ENCODE measurements at regions not wholly inside any gene's neighbourhood (a gene's known extent, or its start where the extent isn't known, plus 50 kb on each side); places are given as distances from the start of the nearest gene placed in this dataset.

GRCh38 chr4:17153572-17153971, 255.1 kb upstream of the LDB2 start:
- ChIA-PET POLR2A (ENCODE audit: low non-redundant PET) (no interaction called here), CTCF (no interaction called here)
- no peaks in the 10 kb centered on the region for H3K27me3 ChIP-seq (replicated peaks; ENCODE audit: insufficient read depth, low read depth, low read length, poor library complexity)
- H3K9me3 ChIP-seq (ENCODE audit: low read depth, low read length, poor library complexity, severe bottlenecking) = no peaks in the 10 kb centered on the region
- no peak overlapping the region for H3K4me3 ChIP-seq (ENCODE audit: low read depth, low read length, poor library complexity, severe bottlenecking)
- DNase-seq (ENCODE audit: low spot score) = no peak
- TF ChIP-seq EZH2 (IDR thresholded peaks at IDR 0.05; ENCODE audit: borderline replicate concordance, low read depth, low read length, poor library complexity, severe bottlenecking) = no peak
- no peak overlapping the region for H3K27ac ChIP-seq (ENCODE audit: low read depth, low read length, poor library complexity, severe bottlenecking)
- H3K36me3 ChIP-seq (ENCODE audit: insufficient read depth, low read length, poor library complexity, severe bottlenecking) = no peaks in the 10 kb centered on the region
- intact Hi-C loops (cut with micrococcal nuclease; ENCODE audit: unreplicated experiment) = no loop called here
- no TSS peak for BruUV-seq (replicated peaks)
- no peaks in the 10 kb centered on the region for H3K4me1 ChIP-seq (ENCODE audit: insufficient read depth, low read length, poor library complexity, severe bottlenecking)

- no peak for TF ChIP-seq CTCF (conservative IDR thresholded peaks at IDR 0.05; ENCODE audit: low read depth, low read length)
- no peak for TF ChIP-seq EZH2 (IDR thresholded peaks at IDR 0.05; ENCODE audit: borderline replicate concordance, low read depth, low read length, poor library complexity, severe bottlenecking)
- CTCF ChIA-PET = no interaction called here
- Histone ChIP-seq H3K9me3 (ENCODE audit: low read depth, low read length, poor library complexity, severe bottlenecking) (no peaks in the 10 kb centered on the region), H3K27ac (ENCODE audit: low read depth, low read length, poor library complexity, severe bottlenecking) (no peak overlapping the region), H3K36me3 (ENCODE audit: insufficient read depth, low read length, poor library complexity, severe bottlenecking) (no peaks in the 10 kb centered on the region), H3K27me3 (replicated peaks; ENCODE audit: insufficient read depth, low read depth, low read length, poor library complexity) (no peaks in the 10 kb centered on the region), H3K4me3 (ENCODE audit: low read depth, low read length, poor library complexity, severe bottlenecking) (no peak overlapping the region), H3K4me1 (ENCODE audit: insufficient read depth, low read length, poor library complexity, severe bottlenecking) (no peaks in the 10 kb centered on the region)
- BruUV-seq (replicated peaks) = no TSS peak
- no peak for DNase-seq (ENCODE audit: low spot score)
- intact Hi-C loops (cut with micrococcal nuclease; ENCODE audit: unreplicated experiment) = no loop called here
- POLR2A ChIA-PET (ENCODE audit: low non-redundant PET) = no interaction called here
Measured at GRCh38 chr4:17152941-17153540, 254.6 kb upstream of the LDB2 start.

- H3K27ac ChIP-seq (ENCODE audit: low read depth, low read length, poor library complexity, severe bottlenecking) = no peak overlapping the region
- H3K4me3 ChIP-seq (ENCODE audit: low read depth, low read length, poor library complexity, severe bottlenecking) = no peak overlapping the region
- H3K36me3 ChIP-seq (ENCODE audit: insufficient read depth, low read length, poor library complexity, severe bottlenecking) = no peaks in the 10 kb centered on the region
- intact Hi-C loops (cut with micrococcal nuclease; ENCODE audit: unreplicated experiment) = no loop called here
- peak; percentile 72 for DNase-seq (ENCODE audit: low spot score)
- H3K27me3 ChIP-seq (replicated peaks; ENCODE audit: insufficient read depth, low read depth, low read length, poor library complexity) = no peaks in the 10 kb centered on the region
- BruUV-seq (replicated peaks) = no TSS peak
- TF ChIP-seq EZH2 (IDR thresholded peaks at IDR 0.05; ENCODE audit: borderline replicate concordance, low read depth, low read length, poor library complexity, severe bottlenecking) (no peak), CTCF (conservative IDR thresholded peaks at IDR 0.05; ENCODE audit: low read depth, low read length) (no peak)
- CTCF ChIA-PET = no interaction called here
- no peaks in the 10 kb centered on the region for H3K4me1 ChIP-seq (ENCODE audit: insufficient read depth, low read length, poor library complexity, severe bottlenecking)
- POLR2A ChIA-PET (ENCODE audit: low non-redundant PET) = interaction anchor here (0.9 kb wide), 1 partner anchor 92 kb away, joined by 3 read pairs; no protein-coding TSS in a partner anchor
- peaks cover 11% of the 10 kb centered on the region for H3K9me3 ChIP-seq (ENCODE audit: low read depth, low read length, poor library complexity, severe bottlenecking)
Measured at GRCh38 chr4:17142232-17142711, 243.8 kb upstream of the LDB2 start.

GRCh38 chr4:17138847-17139246, 240.4 kb upstream of the LDB2 start:
- ChIA-PET CTCF (no interaction called here), POLR2A (ENCODE audit: low non-redundant PET) (no interaction called here)
- no peak for TF ChIP-seq CTCF (conservative IDR thresholded peaks at IDR 0.05; ENCODE audit: low read depth, low read length)
- TF ChIP-seq EZH2 (IDR thresholded peaks at IDR 0.05; ENCODE audit: borderline replicate concordance, low read depth, low read length, poor library complexity, severe bottlenecking) = no peak
- BruUV-seq (replicated peaks) = no TSS peak
- H3K27ac ChIP-seq (ENCODE audit: low read depth, low read length, poor library complexity, severe bottlenecking) = no peak overlapping the region
- H3K4me3 ChIP-seq (ENCODE audit: low read depth, low read length, poor library complexity, severe bottlenecking) = no peak overlapping the region
- intact Hi-C loops (cut with micrococcal nuclease; ENCODE audit: unreplicated experiment) = no loop called here
- H3K4me1 ChIP-seq (ENCODE audit: insufficient read depth, low read length, poor library complexity, severe bottlenecking) = peaks cover 8% of the 10 kb centered on the region
- no peaks in the 10 kb centered on the region for H3K27me3 ChIP-seq (replicated peaks; ENCODE audit: insufficient read depth, low read depth, low read length, poor library complexity)
- peaks cover 11% of the 10 kb centered on the region for H3K9me3 ChIP-seq (ENCODE audit: low read depth, low read length, poor library complexity, severe bottlenecking)
- H3K36me3 ChIP-seq (ENCODE audit: insufficient read depth, low read length, poor library complexity, severe bottlenecking) = no peaks in the 10 kb centered on the region
- no peak for DNase-seq (ENCODE audit: low spot score)
